ENCODE measurements at regions not wholly inside any gene's neighbourhood (a gene's known extent, or its start where the extent isn't known, plus 50 kb on each side); places are given as distances from the start of the nearest gene placed in this dataset.
"Not testable (repeated sequence)": the region's sequence is repeated elsewhere in the genome, so short reads cannot be mapped to it uniquely, and the experiment has no call there.

GRCh38 chrX:14355556-14355955 is 173.8 kb upstream of the GLRA2 start:
- in situ Hi-C loops (cut with MboI; ENCODE audit: low pct_unique_long_range_greater_than_20kb, low sequenced_read_pairs): no loop called here

GRCh38 chrX:14354521-14354920 is 174.8 kb upstream of the GLRA2 start:
- in situ Hi-C loops (cut with MboI; ENCODE audit: low pct_unique_long_range_greater_than_20kb, low sequenced_read_pairs): no loop called here
- DNase-seq: no peak

More at GRCh38 chrX:14355556-14355955, 173.8 kb upstream of the GLRA2 start:
- DNase-seq: no peak

GRCh38 chrX:14352511-14352910 is 176.8 kb upstream of the GLRA2 start:
- in situ Hi-C loops (cut with MboI; ENCODE audit: low pct_unique_long_range_greater_than_20kb, low sequenced_read_pairs): no loop called here
- no peak for DNase-seq

- peak; percentile 27 for DNase-seq
- in situ Hi-C loops (cut with MboI; ENCODE audit: low pct_unique_long_range_greater_than_20kb, low sequenced_read_pairs): no loop called here
These were observed 177.6 kb upstream of the GLRA2 start for GRCh38 chrX:14351611-14352303.

GRCh38 chrX:14347523-14347922 is 181.8 kb upstream of the GLRA2 start:
- DNase-seq: no peak
- in situ Hi-C loops (cut with MboI; ENCODE audit: low pct_unique_long_range_greater_than_20kb, low sequenced_read_pairs): no loop called here

GRCh38 chrX:14344172-14344940 is 185.0 kb upstream of the GLRA2 start:
- no peak for DNase-seq
- in situ Hi-C loops (cut with MboI; ENCODE audit: low pct_unique_long_range_greater_than_20kb, low sequenced_read_pairs): no loop called here

GRCh38 chrX:14309431-14309830 is 219.9 kb upstream of the GLRA2 start:
- DNase-seq: no peak
- in situ Hi-C loops (cut with MboI; ENCODE audit: low pct_unique_long_range_greater_than_20kb, low sequenced_read_pairs): no loop called here

- in situ Hi-C loops (cut with MboI; ENCODE audit: low pct_unique_long_range_greater_than_20kb, low sequenced_read_pairs); DNase-seq: not testable (repeated sequence)
These were observed 220.4 kb upstream of the GLRA2 start for GRCh38 chrX:14308976-14309375.

GRCh38 chrX:14303891-14304290 is 225.4 kb upstream of the GLRA2 start:
- in situ Hi-C loops (cut with MboI; ENCODE audit: low pct_unique_long_range_greater_than_20kb, low sequenced_read_pairs): no loop called here
- DNase-seq: no peak

- DNase-seq; in situ Hi-C loops (cut with MboI; ENCODE audit: low pct_unique_long_range_greater_than_20kb, low sequenced_read_pairs): not testable (repeated sequence)
These were observed 226.8 kb upstream of the GLRA2 start for GRCh38 chrX:14302561-14302960.

- in situ Hi-C loops (cut with MboI; ENCODE audit: low pct_unique_long_range_greater_than_20kb, low sequenced_read_pairs): no loop called here
- no peak for DNase-seq
These were observed 229.0 kb upstream of the GLRA2 start for GRCh38 chrX:14300376-14300775.

- in situ Hi-C loops (cut with MboI; ENCODE audit: low pct_unique_long_range_greater_than_20kb, low sequenced_read_pairs): no loop called here
- DNase-seq: no peak
These were observed 233.9 kb upstream of the GLRA2 start for GRCh38 chrX:14295426-14295825.

- no peak for DNase-seq
- in situ Hi-C loops (cut with MboI; ENCODE audit: low pct_unique_long_range_greater_than_20kb, low sequenced_read_pairs): no loop called here
These were observed 237.5 kb upstream of the GLRA2 start for GRCh38 chrX:14291666-14292500.

GRCh38 chrX:14290335-14290734 is 239.0 kb upstream of the GLRA2 start:
- in situ Hi-C loops (cut with MboI; ENCODE audit: low pct_unique_long_range_greater_than_20kb, low sequenced_read_pairs): no loop called here

GRCh38 chrX:14274691-14275090 is 245.0 kb upstream of the GEMIN8 start:
- in situ Hi-C loops (cut with MboI; ENCODE audit: low pct_unique_long_range_greater_than_20kb, low sequenced_read_pairs): no loop called here
- no peak for DNase-seq

More at GRCh38 chrX:14290335-14290734, 239.0 kb upstream of the GLRA2 start:
- no peak for DNase-seq

- DNase-seq: no peak
- in situ Hi-C loops (cut with MboI; ENCODE audit: low pct_unique_long_range_greater_than_20kb, low sequenced_read_pairs): no loop called here
These were observed 237.5 kb upstream of the GEMIN8 start for GRCh38 chrX:14267216-14267615.

- in situ Hi-C loops (cut with MboI; ENCODE audit: low pct_unique_long_range_greater_than_20kb, low sequenced_read_pairs): no loop called here
- DNase-seq: no peak
These were observed 237.0 kb upstream of the GEMIN8 start for GRCh38 chrX:14266705-14267104.

- no peak for DNase-seq
- in situ Hi-C loops (cut with MboI; ENCODE audit: low pct_unique_long_range_greater_than_20kb, low sequenced_read_pairs): no loop called here
These were observed 214.1 kb upstream of the GEMIN8 start for GRCh38 chrX:14243823-14244222.

- DNase-seq: peak; percentile 5
These were observed 205.3 kb upstream of the GEMIN8 start for GRCh38 chrX:14235004-14235403.

GRCh38 chrX:14232688-14233087 is 203.0 kb upstream of the GEMIN8 start:
- no peak for DNase-seq
- in situ Hi-C loops (cut with MboI; ENCODE audit: low pct_unique_long_range_greater_than_20kb, low sequenced_read_pairs): no loop called here

More at GRCh38 chrX:14235004-14235403, 205.3 kb upstream of the GEMIN8 start:
- in situ Hi-C loops (cut with MboI; ENCODE audit: low pct_unique_long_range_greater_than_20kb, low sequenced_read_pairs): no loop called here

Data from KBM-7 (cell line).